HG02678 (cell line): ENCODE measurements at regions not wholly inside any gene's neighbourhood (a gene's known extent, or its start where the extent isn't known, plus 50 kb on each side); places are given as distances from the start of the nearest gene placed in this dataset.
"Not testable (repeated sequence)": the region's sequence is repeated elsewhere in the genome, so short reads cannot be mapped to it uniquely, and the experiment has no call there.

ENCODE experiments used
- ATAC-seq: cut with Tn5 transposase; IDR thresholded peaks from one replicate; pipeline ENCODE4 v1.9.1; 2021; ENCODE audit warnings: mild to moderate bottlenecking, moderate library complexity; ENCODE audit not compliant: unreplicated experiment

DNA sequence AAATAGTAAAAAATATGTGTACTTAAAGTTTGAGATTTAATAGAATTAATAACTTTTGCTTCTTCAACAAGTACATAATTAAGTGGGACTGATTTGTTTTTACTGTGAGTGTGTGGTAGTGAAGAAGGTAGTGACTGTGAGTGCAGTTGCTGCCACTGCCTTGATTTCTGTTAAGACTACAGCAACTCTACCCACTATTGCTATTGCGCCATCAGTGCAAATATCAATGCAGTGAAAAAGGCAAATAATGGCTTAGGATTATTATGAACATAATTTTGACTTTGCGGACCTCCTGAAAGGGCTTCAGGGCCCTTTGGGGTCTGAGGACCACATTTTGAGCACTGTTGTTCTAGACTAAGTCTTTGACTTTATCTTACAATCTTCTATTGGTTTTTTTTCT lies 112.0 kb upstream of the PITX1 start:
- ATAC-seq: no peak

DNA sequence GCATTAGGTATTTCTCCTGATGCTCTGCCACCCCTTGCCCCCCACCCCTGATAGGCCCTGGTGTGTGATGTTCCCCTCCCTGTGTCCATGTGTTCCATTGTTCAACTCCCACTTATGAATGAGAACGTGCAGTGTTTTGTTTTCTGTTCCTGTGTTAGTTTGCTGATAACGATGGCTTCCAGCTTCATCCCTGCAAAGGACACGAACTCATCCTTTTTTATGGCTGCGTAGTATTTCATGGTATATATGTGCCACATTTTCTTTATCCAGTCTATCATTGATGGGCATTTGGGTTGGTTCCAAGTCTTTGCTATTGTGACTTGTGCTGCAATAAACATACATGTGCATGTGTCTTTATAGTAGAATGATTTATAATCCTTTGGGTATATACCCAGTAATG lies 109.7 kb upstream of the PITX1 start:
- ATAC-seq: not testable (repeated sequence)

DNA sequence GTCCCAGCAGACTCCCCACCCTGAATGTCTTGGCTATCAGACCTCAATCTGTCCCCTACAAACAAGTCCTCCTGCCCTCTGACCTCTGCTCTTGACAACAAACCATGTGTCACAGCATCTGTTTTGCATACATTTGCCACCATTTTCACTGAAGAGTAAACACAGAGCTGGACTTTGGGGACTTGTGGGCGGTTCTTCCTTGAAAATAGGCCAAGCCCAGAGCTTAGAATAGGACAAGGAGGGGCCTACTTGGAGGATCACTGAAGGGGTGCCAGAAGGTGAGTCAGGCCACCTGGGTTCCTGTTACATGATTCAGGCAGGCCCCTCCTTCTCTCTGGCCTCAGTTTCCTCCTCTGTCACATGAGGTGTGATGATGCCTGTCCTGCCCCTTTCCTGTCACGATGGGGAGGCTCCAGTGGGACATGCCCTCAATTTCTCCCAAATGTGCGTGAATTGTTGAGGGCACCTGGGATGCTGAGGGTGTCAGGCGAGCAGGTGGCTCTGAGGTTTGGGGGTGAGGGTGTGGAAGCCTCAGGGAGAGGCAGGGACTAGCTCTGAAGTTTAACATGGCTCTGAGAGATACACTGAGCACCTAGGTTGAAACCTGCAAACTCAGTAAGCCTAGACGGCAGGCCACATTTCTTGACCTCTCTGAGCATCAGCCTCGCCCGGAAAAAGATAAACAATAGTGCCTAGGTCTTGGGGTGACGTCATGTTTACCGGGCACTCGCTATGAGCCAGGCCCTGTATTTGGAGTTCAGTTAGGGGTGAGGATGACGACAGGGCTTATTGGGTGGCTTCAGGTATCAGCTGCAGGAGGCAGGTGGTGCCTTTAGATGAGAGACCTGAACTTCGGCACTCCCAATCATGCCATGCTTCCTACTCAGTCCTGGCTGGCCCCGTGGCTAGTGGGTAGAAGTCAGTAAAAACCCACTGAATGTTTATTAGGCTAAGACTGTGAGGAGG lies 107.6 kb upstream of the PITX1 start:
- no peak for ATAC-seq

DNA sequence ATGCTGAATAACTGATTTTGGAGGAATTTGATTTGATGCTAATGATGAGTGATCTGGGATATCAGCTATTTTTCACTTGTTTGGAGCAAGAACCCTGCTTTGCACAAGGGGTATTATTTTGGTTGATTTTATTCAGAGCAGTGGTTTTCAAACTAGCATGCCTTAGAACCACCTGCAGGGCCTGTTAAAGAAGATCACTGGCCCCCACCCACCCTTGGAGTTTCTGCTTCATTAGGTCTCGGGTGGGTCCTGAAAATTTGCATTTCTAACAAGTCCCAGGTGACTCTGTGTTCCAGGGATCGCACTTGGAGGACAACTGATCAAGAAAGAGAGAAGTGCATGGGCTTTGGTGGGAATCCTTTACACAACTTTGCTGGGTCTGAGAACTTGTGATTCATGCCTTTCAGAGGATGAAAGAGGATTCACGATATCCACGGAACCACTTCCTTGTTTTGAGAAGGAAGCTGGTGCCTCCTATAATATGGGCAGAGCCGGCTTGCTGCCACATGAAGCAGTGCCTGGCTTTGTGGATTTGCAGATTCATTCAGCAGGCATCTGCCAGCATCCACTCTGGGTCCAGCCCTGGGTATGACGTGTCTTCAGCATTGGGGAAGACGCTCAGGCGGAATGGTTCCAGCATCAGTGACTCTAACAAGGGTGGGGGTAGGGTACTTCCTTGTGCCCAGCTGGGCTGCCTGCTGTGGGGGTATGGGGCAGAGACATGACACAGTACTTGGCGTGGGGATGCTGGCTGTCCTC lies 106.6 kb upstream of the PITX1 start:
- ATAC-seq: no peak

DNA sequence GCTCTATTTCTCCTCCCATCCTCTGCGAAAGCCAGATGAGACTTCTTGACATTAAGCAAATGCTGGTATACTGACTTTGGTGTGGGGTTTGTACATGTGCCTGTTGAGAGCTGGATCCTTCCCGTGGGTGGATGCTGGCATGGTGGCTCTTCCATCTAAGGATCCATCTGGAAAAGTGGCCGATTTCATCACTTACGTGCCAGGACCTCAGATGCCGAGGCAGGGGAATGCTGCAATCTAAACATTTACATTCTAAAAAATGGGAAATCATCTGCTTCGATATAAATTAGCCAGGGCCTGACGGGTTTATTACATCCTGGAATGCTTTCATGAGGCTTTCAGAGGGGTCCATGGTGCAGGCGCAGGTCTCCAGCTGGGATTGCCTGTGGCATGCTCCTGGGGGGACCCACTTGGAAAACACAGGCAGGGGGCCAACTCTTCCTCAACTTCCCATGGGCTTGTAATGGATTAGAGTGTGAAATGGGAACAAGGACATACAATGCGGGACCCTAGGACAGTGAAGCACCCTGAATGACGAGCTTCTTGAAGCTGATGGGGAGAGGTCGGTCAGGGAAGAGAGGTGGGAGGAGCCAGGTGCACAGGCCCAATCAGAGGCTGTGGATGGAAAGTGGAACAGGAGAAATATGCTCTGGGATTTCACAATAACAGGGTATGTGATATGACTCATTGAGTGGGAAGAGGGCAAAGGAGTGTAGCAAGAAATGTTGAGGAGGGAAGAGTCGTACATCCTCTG lies 105.5 kb upstream of the PITX1 start:
- ATAC-seq: no peak

DNA sequence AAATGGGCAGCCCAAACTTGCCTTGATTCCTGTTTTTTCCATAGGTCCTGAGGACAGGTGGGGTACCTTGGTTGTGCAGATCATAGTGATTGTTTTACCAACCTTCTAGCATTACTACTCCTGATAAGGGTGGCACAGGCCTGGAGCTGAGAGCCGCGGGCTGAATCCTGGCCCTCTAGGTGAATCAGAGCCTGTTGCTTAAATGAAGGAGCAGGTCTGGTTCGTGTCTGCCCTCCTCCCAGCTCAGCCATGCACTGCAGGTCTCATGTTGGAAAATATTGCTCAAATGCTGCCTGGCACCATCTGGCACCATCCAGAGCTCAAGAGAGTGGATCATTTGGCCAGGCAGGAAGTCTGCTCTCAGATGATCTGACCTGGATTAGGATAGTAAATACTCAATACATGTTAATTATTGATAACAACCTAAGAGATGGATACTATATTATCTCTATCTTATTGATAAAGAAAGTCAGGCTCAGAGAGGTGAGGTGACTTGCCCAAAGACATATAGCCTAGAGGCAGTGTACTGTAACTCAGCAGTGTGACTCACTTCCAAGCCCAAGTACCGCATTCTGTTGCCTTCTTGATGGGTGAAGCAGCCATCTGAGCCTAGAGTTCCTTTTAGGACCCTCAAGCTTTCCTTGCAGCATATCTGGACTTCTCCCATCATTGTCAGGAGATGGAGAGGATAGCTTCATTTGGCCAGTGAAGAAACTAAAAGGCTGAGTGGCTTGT lies 104.3 kb upstream of the PITX1 start:
- no peak for ATAC-seq

DNA sequence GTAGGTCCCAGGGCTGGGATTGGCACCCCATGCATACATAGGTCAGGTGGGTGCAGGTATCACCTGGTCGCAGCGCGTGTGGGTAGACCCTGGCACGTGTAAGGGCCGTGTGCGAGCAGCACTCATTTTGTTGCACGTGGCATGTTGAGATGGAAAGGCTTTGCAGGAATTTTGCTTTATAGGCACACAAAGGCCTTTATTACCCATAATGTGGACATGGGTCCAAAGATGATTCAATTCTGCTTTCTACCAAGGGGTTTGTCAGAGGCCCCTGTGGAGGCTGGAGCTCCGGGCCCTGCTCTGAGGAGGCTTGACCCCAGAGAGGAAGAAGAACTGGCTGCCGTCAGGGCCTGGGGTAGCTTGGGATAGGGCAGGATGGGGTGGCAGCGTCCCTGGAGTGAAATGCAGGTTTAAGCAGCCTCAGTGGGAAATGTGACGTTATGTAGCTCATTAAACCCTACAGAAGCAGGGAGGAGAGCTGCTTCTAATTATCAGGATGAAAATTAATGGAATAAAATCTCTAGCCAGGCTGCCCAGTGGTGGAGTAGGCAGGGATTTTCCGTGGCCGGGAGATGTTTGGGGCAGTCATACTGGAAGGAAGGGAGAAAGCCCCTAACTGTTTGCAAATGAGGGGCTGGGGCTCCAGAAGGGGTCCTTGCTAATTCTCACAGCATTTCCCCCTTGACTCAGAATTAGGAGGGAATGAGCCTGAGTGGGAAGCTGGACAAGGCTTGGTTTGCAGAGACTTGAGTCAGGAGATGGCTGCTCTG lies 103.3 kb upstream of the PITX1 start:
- ATAC-seq: no peak

DNA sequence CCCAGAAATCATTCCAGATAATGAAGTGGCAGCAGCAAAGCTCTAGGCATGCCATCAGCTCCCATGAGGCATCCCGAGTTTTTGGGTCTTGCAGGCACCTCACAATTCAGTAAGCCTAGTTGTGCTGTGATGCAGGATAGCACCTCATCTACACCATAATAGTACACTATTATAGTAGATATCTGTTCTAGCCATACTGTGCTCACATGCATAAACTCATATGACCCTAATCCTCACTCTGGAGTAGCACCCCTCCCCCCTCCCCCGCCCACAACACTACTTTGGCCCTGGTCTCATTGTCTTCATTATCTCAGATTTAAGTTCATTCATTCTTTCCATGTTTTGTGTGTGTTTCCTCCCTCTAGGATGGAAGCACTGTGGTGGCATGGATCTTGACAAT lies 102.5 kb upstream of the PITX1 start:
- no peak for ATAC-seq

DNA sequence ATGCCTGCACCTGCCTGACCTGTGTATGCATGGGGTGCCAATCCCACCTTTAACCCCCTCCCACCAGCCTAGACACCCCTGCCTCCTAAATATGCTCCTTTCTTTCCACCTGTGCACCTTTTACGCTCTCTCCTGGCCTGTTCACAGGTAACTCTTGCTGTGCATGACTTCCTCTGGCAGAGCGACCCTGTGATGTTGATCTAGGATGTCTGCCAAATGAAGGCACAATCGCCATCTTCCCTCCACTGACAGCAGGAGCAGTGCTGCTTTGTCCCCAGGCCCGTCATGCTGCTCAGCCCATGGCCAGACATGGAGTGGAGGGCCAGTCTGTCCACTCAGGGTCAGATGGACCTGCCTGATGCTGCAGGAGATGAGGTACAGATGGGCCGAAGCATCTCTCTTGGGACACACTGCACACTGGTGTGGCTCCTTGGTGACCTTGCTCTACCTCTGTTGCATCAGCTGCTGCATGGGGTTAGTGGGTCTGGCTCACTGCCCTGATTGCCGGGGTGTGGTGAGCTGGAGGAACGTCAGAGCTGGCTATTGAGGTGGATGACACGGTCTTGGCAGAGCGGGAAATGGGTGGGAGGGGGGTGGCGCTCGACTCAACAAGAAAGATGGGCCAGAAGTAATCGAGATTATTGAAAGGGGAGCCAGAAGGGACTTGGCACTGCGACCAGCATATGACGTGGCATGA lies 101.7 kb upstream of the PITX1 start:
- no peak for ATAC-seq

DNA sequence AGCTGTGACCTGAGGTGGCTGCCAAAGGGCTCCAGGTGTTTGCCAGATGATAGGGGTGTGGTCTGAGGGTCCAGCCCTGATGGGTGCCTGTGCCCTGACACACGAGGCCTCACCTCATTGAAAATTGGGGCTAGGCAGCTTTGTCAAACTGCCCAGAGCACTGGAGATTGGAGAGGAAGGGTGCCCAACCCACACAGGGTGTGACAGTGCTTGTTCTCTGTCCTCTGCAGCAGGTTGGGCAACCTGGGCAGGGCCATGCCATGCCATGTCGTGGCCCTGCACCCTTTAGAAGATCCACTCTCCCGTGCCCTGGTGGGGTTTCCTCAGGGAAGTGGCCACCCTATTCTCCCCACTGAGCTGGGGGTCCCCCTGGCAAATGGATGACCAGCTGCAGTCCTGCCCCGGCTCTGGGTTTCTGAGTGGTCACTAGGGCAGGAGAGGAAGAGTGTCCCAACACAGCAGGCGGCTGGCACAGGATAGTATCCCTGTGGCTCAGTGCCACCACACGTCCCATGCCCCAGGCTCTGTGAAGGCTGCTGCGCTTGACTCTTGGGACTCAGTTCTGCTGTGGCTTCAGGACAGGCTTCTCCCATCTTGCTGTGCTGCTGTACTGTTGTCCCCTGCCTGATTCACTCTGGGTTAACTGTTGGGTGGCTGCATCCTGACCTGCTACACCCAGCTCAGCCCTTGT lies 100.8 kb upstream of the PITX1 start:
- no peak for ATAC-seq

DNA sequence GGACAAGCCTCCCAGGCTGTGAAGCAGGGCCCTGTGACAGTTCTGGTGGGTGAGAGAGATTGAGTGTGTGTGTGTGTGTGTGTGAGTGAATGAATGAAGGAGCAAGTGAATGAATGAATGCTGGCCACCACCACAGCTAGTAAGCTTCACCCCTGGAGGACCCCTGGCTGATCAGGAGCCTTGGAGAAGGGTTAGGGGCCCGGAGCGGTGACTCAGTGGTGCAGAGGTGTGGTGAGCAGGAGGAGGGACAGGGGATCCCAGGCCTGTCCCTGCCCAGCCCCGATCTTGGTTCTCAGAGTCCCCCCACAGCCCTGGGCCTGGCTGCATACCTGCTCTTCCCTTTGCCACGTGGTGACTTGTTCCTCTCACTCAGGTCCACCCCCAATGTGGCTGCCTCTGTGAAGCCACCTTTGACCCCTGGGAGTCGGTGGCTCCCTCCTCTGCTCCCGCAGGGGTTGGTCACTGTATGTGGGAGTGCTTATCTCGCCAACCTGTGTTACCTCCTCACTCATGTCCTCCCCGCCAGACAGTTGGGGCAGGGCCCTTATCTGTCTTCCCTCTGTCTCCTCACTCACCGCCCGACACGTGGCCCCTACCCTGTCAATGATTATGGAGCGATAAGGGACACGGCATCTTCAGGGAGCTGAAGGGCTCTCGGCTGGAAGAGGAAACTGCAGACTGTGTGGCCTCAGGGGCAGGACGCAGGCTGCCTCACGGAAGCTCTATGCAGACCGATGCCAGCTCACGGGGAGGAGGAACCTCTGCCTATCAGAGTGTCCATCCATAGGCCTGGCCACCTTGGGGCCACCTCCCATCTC lies 99.9 kb upstream of the PITX1 start:
- no peak for ATAC-seq

DNA sequence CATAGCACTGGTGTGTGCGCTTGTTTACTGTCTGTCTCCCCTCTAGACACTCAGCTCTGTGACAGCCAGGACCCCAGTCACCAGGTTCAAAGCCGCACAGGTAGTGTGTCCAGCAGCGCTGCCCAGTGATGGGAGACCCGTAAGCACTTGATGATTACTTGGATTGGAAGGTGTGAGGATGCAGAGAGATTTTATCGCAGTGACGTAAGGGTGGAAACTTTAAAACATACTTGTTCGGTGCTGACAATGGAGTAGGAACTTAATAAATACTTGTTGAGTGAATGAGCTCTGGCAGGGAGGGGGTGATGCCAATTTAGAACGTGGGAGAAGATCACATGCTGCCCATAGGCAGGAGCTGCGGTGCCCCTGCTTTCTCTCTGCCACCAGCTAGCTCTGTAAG lies 99.2 kb upstream of the PITX1 start:
- ATAC-seq: no peak

DNA sequence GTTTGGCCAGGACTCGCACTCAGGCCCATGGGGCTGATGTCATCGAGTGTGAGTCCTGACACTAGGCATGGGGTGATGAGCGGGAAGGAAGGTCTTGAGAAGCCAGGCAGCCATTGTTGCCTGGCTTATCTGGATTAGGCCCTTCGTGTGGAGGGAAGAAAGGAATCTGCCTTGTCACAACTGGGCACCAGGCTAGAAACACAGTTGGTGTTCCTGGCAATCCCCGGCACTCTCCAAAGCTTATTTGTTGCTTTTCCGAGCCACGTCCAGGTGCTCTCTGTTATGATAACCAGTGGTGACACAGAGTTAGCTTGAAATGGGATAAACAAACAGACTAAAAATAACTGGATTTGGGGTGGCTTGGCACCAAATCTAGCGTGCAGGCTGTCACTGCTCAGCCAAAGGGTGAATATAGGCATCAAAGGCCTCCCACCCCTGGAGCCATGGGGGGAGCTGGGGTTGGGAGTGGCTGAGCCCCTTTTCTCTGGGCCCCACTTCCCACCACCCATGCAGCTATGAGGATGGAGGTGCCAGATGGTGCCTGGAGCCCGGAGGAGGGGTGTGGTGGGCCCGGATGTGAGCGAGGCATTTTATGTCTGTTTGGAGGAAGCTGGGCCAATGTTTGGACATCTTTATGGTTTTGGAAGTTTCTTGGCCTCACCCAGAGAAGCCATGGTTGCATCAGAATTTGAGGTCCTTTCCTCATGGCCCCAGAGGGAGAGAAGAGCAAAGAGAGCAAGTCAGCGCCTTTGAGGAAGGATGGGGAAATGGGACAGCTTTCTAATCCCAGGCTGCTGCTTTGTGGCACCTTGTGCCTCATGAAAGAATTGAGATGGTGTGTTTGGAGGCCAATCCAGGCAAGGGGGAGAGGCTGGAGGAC lies 98.0 kb upstream of the PITX1 start:
- no peak for ATAC-seq

DNA sequence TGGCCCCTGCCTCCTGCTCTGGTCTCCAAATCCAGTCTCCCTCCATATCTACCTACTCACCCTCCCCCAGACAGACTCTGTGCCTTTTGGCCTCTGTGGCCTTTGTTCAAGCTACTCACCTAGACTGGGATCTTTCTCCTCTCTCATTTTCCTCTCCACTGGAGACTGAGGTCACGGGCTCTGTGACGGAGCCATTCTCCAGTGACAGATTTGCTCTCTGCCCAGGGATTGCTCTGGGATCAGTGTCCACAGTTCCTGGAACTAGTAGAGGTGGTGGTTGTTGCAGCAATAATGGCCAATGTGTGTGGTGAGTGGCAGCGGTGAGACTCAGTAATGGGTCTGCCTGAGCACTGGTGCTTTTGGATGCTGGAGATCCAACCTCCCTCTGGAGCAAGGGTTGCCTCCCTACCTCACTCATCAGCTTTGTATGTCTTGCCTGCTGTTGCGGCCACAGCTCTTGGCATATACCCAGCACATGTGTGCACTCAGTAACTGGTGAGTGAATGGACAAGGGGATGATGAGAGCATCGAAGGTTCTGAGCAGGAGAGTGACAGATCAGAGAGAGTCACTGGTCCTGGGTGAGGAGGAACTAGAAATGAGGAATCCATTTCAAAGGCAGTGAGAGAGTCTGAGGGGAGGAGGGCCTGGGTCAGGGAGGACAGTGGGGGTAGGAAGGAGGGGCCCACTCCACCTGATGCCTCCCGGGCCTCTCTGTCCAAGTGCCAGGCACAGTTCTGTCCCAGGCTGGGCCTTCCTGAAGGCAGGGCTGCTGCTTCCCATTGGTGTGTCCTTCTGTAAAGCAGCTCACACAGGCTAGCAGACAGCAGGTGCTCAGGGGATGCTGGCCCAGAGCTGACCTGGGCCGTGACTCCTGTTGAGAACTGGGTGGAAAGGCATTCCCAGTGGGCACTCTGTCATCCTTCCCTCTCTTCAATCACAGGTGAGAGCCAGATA lies 96.5 kb upstream of the PITX1 start:
- no peak for ATAC-seq

DNA sequence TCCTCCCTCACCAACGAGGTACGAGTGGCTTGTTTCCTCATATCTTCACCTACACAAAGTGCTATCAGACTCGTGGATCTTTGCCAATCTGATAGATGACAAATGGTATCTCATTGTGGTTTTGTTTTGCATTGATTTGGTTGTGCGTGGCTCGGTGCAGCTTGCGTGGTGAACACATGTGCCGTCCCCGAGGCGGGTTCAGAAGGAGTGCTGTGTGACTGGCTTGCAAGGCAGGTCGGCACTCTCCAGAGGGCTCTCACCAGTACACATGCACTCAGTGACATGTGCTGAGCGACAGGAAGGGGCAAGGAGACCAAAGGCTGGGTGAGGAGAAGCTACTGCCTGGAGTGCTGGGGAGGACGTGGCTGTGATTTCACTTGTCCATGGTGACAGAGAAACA lies 95.3 kb upstream of the PITX1 start:
- no peak for ATAC-seq

DNA sequence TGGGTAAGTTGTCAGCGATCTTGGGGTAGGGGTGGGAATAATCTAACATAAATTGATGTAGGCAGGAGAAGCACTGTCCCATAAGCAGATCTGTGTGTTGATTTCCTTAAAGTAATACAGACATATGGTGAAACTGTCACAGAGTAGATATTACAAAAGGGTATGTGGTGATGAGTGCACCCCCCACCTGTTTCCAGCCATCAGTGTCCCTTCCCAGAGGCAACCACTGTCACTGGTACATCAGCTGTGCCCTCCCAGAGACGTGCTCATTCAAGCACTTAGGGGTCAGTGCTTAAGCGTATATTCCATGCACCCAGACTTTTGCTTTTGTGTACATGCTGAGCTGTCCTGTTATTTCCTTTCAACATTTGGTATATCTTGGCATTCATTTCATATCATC lies 94.3 kb upstream of the PITX1 start:
- ATAC-seq: no peak
